ENCODE measurements at regions not wholly inside any gene's neighbourhood (a gene's known extent, or its start where the extent isn't known, plus 50 kb on each side); places are given as distances from the start of the nearest gene placed in this dataset.

- TF ChIP-seq POLR2AphosphoS5 (IDR thresholded peaks at IDR 0.05; ENCODE audit: low read depth, low read length) (no peak), TAF1 (IDR thresholded peaks at IDR 0.05; ENCODE audit: low read depth, low read length) (no peak), POLR2A (IDR thresholded peaks at IDR 0.05; ENCODE audit: low read depth, low read length) (no peak)
These were observed 277.4 kb upstream of the GATB start for GRCh38 chr4:152038238-152038637.

All from GM12891 (cell line).